ENCODE measurements at regions not wholly inside any gene's neighbourhood (a gene's known extent, or its start where the extent isn't known, plus 50 kb on each side); places are given as distances from the start of the nearest gene placed in this dataset.
"Not testable (repeated sequence)": the region's sequence is repeated elsewhere in the genome, so short reads cannot be mapped to it uniquely, and the experiment has no call there.

GRCh38 chr12:76971216-76971879 lies 92.5 kb upstream of the CSRP2 start:
- not testable (repeated sequence) for H3K27ac ChIP-seq; H3K9me3 ChIP-seq (replicated peaks)

GRCh38 chr12:76967181-76967885 lies 88.5 kb upstream of the CSRP2 start:
- H3K36me3 ChIP-seq: no peaks in the 10 kb centered on the region
- peaks cover 20% of the 10 kb centered on the region for H3K4me1 ChIP-seq
- no peaks in the 10 kb centered on the region for H3K27me3 ChIP-seq
- peak; percentile 90 to 95 for DNase-seq
- peaks cover 6% of the 10 kb centered on the region; the same call in 1 of the 2 replicates for H3K9me3 ChIP-seq (replicated peaks)
- peak overlapping the region; percentile 98 for H3K27ac ChIP-seq
- H3K4me3 ChIP-seq: peak overlapping the region; percentile 42

More at GRCh38 chr12:76971216-76971879, 92.5 kb upstream of the CSRP2 start:
- H3K4me1 ChIP-seq: peaks cover 16% of the 10 kb centered on the region
- H3K36me3 ChIP-seq, H3K27me3 ChIP-seq, DNase-seq, H3K4me3 ChIP-seq: not testable (repeated sequence)

- DNase-seq: no peak
- Histone ChIP-seq H3K4me1 (peaks cover 20% of the 10 kb centered on the region), H3K27me3 (no peaks in the 10 kb centered on the region), H3K27ac (no peak overlapping the region), H3K9me3 (replicated peaks) (peaks cover 6% of the 10 kb centered on the region; the same call in 1 of the 2 replicates), H3K36me3 (no peaks in the 10 kb centered on the region), H3K4me3 (no peak overlapping the region)
These were observed 86.2 kb upstream of the CSRP2 start for GRCh38 chr12:76964784-76965571.

GRCh38 chr12:76962099-76962498 lies 83.3 kb upstream of the CSRP2 start:
- no peak for DNase-seq
- no peaks in the 10 kb centered on the region for H3K36me3 ChIP-seq
- no peaks in the 10 kb centered on the region; the same call in 1 of the 2 replicates for H3K9me3 ChIP-seq (replicated peaks)
- no peak overlapping the region for H3K4me3 ChIP-seq
- H3K27ac ChIP-seq: no peak overlapping the region
- peaks cover 15% of the 10 kb centered on the region for H3K4me1 ChIP-seq
- H3K27me3 ChIP-seq: no peaks in the 10 kb centered on the region

- DNase-seq: no peak
- Histone ChIP-seq H3K4me1 (peaks cover 3% of the 10 kb centered on the region; the same call in 1 of the 2 replicates), H3K27me3 (no peaks in the 10 kb centered on the region)
These were observed 78.5 kb upstream of the CSRP2 start for GRCh38 chr12:76957301-76957700.

GRCh38 chr12:76952995-76953394 lies 74.2 kb upstream of the CSRP2 start:
- Histone ChIP-seq H3K36me3 (no peaks in the 10 kb centered on the region), H3K27me3 (no peaks in the 10 kb centered on the region), H3K9me3 (replicated peaks) (no peaks in the 10 kb centered on the region), H3K4me1 (no peaks in the 10 kb centered on the region), H3K4me3 (no peak overlapping the region), H3K27ac (no peak overlapping the region)
- DNase-seq: peak in 1 of 2 experiments; percentile 18

More at GRCh38 chr12:76957301-76957700, 78.5 kb upstream of the CSRP2 start:
- H3K36me3 ChIP-seq: no peaks in the 10 kb centered on the region
- no peaks in the 10 kb centered on the region for H3K9me3 ChIP-seq (replicated peaks)
- H3K27ac ChIP-seq: no peak overlapping the region
- H3K4me3 ChIP-seq: no peak overlapping the region

GRCh38 chr12:76948879-76949278 lies 70.1 kb upstream of the CSRP2 start:
- no peaks in the 10 kb centered on the region for H3K27me3 ChIP-seq
- no peaks in the 10 kb centered on the region for H3K9me3 ChIP-seq (replicated peaks)
- DNase-seq: no peak
- H3K27ac ChIP-seq: no peak overlapping the region
- no peaks in the 10 kb centered on the region for H3K36me3 ChIP-seq
- H3K4me3 ChIP-seq: no peak overlapping the region
- 0 out of 2 replicates have a peak, but pooled peaks cover 4% of the 10 kb centered on the region for H3K4me1 ChIP-seq

- Histone ChIP-seq H3K36me3 (no peaks in the 10 kb centered on the region), H3K27ac (no peak overlapping the region), H3K27me3 (no peaks in the 10 kb centered on the region), H3K4me1 (peaks cover 11% of the 10 kb centered on the region), H3K4me3 (no peak overlapping the region), H3K9me3 (replicated peaks) (no peaks in the 10 kb centered on the region)
- no peak for DNase-seq
These were observed 68.5 kb upstream of the CSRP2 start for GRCh38 chr12:76947304-76947703.

GRCh38 chr12:76946446-76946845 lies 67.6 kb upstream of the CSRP2 start:
- H3K9me3 ChIP-seq (replicated peaks): no peaks in the 10 kb centered on the region
- H3K27ac ChIP-seq: no peak overlapping the region
- no peaks in the 10 kb centered on the region for H3K27me3 ChIP-seq
- H3K36me3 ChIP-seq: no peaks in the 10 kb centered on the region
- H3K4me1 ChIP-seq: peaks cover 17% of the 10 kb centered on the region
- H3K4me3 ChIP-seq: no peak overlapping the region
- DNase-seq: no peak

GRCh38 chr12:76945867-76946266 lies 67.0 kb upstream of the CSRP2 start:
- no peaks in the 10 kb centered on the region for H3K36me3 ChIP-seq
- no peak overlapping the region for H3K4me3 ChIP-seq
- H3K27me3 ChIP-seq: no peaks in the 10 kb centered on the region
- H3K27ac ChIP-seq: no peak overlapping the region
- H3K9me3 ChIP-seq (replicated peaks): no peaks in the 10 kb centered on the region; the same call in 1 of the 2 replicates
- no peak for DNase-seq
- H3K4me1 ChIP-seq: peaks cover 17% of the 10 kb centered on the region

- Histone ChIP-seq H3K4me3 (no peak overlapping the region), H3K27ac (no peak overlapping the region), H3K4me1 (peaks cover 17% of the 10 kb centered on the region), H3K36me3 (no peaks in the 10 kb centered on the region), H3K27me3 (no peaks in the 10 kb centered on the region), H3K9me3 (replicated peaks) (no peaks in the 10 kb centered on the region; the same call in 1 of the 2 replicates)
- DNase-seq: no peak
These were observed 66.1 kb upstream of the CSRP2 start for GRCh38 chr12:76944892-76945291.

GRCh38 chr12:76943008-76943407 lies 64.2 kb upstream of the CSRP2 start:
- Histone ChIP-seq H3K27me3 (no peaks in the 10 kb centered on the region), H3K9me3 (replicated peaks) (no peaks in the 10 kb centered on the region; the same call in 1 of the 2 replicates), H3K4me3 (no peak overlapping the region), H3K27ac (no peak overlapping the region; the same call in 1 of the 2 replicates), H3K4me1 (peaks cover 17% of the 10 kb centered on the region), H3K36me3 (no peaks in the 10 kb centered on the region)
- no peak for DNase-seq

- no peak overlapping the region for H3K4me3 ChIP-seq
- no peaks in the 10 kb centered on the region for H3K36me3 ChIP-seq
- no peaks in the 10 kb centered on the region for H3K27me3 ChIP-seq
- no peak for DNase-seq
- peaks cover 17% of the 10 kb centered on the region for H3K4me1 ChIP-seq
- no peaks in the 10 kb centered on the region; the same call in 1 of the 2 replicates for H3K9me3 ChIP-seq (replicated peaks)
- H3K27ac ChIP-seq: no peak overlapping the region; the same call in 1 of the 2 replicates
These were observed 63.4 kb upstream of the CSRP2 start for GRCh38 chr12:76942267-76942666.

GRCh38 chr12:76940671-76941445 lies 62.0 kb upstream of the CSRP2 start:
- DNase-seq: no peak
- Histone ChIP-seq H3K36me3 (no peaks in the 10 kb centered on the region), H3K4me1 (peaks cover 12% of the 10 kb centered on the region), H3K9me3 (replicated peaks) (no peaks in the 10 kb centered on the region; the same call in 1 of the 2 replicates), H3K27me3 (no peaks in the 10 kb centered on the region), H3K27ac (no peak overlapping the region), H3K4me3 (no peak overlapping the region)

Data from SJCRH30 (cell line).